T-cell (primary cell): ENCODE measurements at regions not wholly inside any gene's neighbourhood (a gene's known extent, or its start where the extent isn't known, plus 50 kb on each side); places are given as distances from the start of the nearest gene placed in this dataset.

Experiments
- ATAC-seq, 4 experiments: fragments of 200-7000 bp in 3 of 4; fragments of 150-1000 bp in 1 of 4; cut with Tn5 transposase; replicated peaks in 1 of 4; 1 replicate in 3 of 4; 2 replicates in 1 of 4; pipeline ENCODE4 v1.10.0; 2021; ENCODE audit warnings: moderate library complexity in 3 of 4, mild to moderate bottlenecking in 2 of 4, moderate number of reproducible peaks in 1 of 4
- CTCF ChIA-PET, 2 donors: fragments of 300-600 bp; sonication (Branson Sonifier 250); formaldehyde crosslinking; loops; one replicate each; lab custom pipeline; 2022; ENCODE audit warnings: antibody characterized with exemption in 2 of 2; lab: Charles Lee
- POLR2A ChIA-PET, 2 donors: fragments of 300-600 bp; sonication (Branson Sonifier 250); formaldehyde crosslinking; loops; one replicate each; lab custom pipeline; 2022; ENCODE audit warnings: antibody characterized with exemption in 2 of 2; lab: Charles Lee
- DNase-seq, 35 experiments: peaks; one replicate each; pipeline versions ENCODE4 v3.0.0 to v3.0.0-alpha.2; 2013 to 2023
- H3K27ac ChIP-seq: one replicate; pipeline ENCODE4 v1.5.1; 2013; ENCODE audit warnings: low read length
- H3K27me3 ChIP-seq, 2 experiments: replicated peaks in 1 of 2; 1 replicate in 1 of 2; 2 replicates in 1 of 2; pipeline versions ENCODE4 v1.6.1 to v1.7.0; 2013; ENCODE audit warnings: low read length in 1 of 2, mixed read lengths in 1 of 2; ENCODE audit not compliant: control insufficient read depth in 2 of 2, insufficient read depth in 2 of 2; ENCODE audit errors: extremely low read depth in 1 of 2
- H3K36me3 ChIP-seq, 2 donors: 1 replicate in 1 of 2; 2 replicates in 1 of 2; pipeline versions ENCODE4 v1.6.1 to v1.7.0; 2013; ENCODE audit warnings: low read length in 1 of 2; ENCODE audit not compliant: control insufficient read depth in 2 of 2, insufficient read depth in 1 of 2; ENCODE audit errors: extremely low read depth in 1 of 2
- H3K4me1 ChIP-seq, 2 experiments: 1 replicate in 1 of 2; 2 replicates in 1 of 2; pipeline versions ENCODE4 v1.6.1 to v1.7.0; 2013; ENCODE audit warnings: low read length in 2 of 2, mixed read lengths in 1 of 2; ENCODE audit not compliant: insufficient read depth in 2 of 2, control insufficient read depth in 1 of 2; ENCODE audit errors: extremely low read depth in 1 of 2
- H3K4me3 ChIP-seq, 2 donors: 1 replicate in 1 of 2; 2 replicates in 1 of 2; pipeline versions ENCODE4 v1.5.1 to v1.7.0; 2013; ENCODE audit warnings: mild to moderate bottlenecking in 2 of 2, low read length in 1 of 2, moderate library complexity in 1 of 2; ENCODE audit not compliant: control insufficient read depth in 1 of 2; ENCODE audit errors: extremely low read depth in 1 of 2
- H3K9me3 ChIP-seq: 2 replicates; pipeline ENCODE4 v1.7.0; 2013
- H3K27ac Mint-ChIP-seq, 2 donors: one replicate each; pipeline ENCODE4 v1.8.0; 2020 to 2021; ENCODE audit warnings: mild to moderate bottlenecking in 2 of 2, mixed read lengths in 2 of 2
- H3K27me3 Mint-ChIP-seq, 2 donors: one replicate each; pipeline ENCODE4 v1.8.0; 2021 to 2022; ENCODE audit warnings: mixed read lengths in 2 of 2
- H3K36me3 Mint-ChIP-seq: one replicate; pipeline ENCODE4 v1.8.0; 2021; ENCODE audit warnings: mixed read lengths
- H3K4me1 Mint-ChIP-seq, 3 donors: one replicate each; pipeline ENCODE4 v1.8.0; 2020 to 2022; ENCODE audit warnings: mixed read lengths in 3 of 3, mild to moderate bottlenecking in 1 of 3
- H3K4me3 Mint-ChIP-seq, 3 donors: one replicate each; pipeline ENCODE4 v1.8.0; 2020 to 2022; ENCODE audit warnings: mild to moderate bottlenecking in 3 of 3, mixed read lengths in 3 of 3, moderate library complexity in 3 of 3
- H3K9me3 Mint-ChIP-seq, 3 donors: one replicate each; pipeline ENCODE4 v1.8.0; 2020 to 2022; ENCODE audit warnings: mixed read lengths in 3 of 3
- WGBS: methylation state at CpG from one replicate; pipeline ENCODE4 v1.1.5; 2013; ENCODE audit warnings: missing lambda C conversion rate; ENCODE audit not compliant: insufficient coverage; 5-methylcytosine and 5-hydroxymethylcytosine counted together

DNA sequence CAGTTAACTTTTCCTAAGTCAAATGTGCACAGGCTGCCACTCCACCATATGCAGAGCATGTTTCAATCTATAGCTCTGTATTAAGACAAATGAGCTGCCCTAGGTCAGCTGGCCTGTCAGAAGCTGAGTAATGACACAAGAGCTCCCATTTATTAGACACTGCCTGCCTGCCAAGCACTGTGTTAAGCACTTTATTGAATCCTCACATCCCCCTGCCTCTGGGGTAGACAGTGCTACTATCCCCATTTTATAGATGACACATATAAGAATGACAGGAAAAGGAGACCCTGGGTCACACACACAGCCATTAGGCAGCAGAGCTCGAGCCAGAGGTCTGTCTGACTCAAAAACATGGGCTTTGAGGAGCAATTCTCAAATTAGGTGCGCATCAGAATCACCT, 179.8 kb upstream of the PDE1C start:
- Histone ChIP-seq H3K9me3 (no peaks in the 10 kb centered on the region), H3K4me1 (no peaks in the 10 kb centered on the region), H3K27ac (no peak overlapping the region), H3K27me3 (no peaks in the 10 kb centered on the region), H3K36me3 (no peaks in the 10 kb centered on the region), H3K4me3 (no peak overlapping the region)
- Mint-ChIP-seq H3K4me1 (no peaks in the 10 kb centered on the region), H3K36me3 (no peaks in the 10 kb centered on the region), H3K27me3 (peaks cover 0 to 6% of the 10 kb centered on the region in 2 donors), H3K9me3 (no peaks in the 10 kb centered on the region), H3K27ac (no peak overlapping the region), H3K4me3 (no peak overlapping the region)
- DNase-seq (no peak), ATAC-seq (no peak)
- CTCF ChIA-PET, result no interaction called here
- WGBS, result 50% methylated on average over 1 of the region's 2 CpGs
- POLR2A ChIA-PET, result no interaction called here

DNA sequence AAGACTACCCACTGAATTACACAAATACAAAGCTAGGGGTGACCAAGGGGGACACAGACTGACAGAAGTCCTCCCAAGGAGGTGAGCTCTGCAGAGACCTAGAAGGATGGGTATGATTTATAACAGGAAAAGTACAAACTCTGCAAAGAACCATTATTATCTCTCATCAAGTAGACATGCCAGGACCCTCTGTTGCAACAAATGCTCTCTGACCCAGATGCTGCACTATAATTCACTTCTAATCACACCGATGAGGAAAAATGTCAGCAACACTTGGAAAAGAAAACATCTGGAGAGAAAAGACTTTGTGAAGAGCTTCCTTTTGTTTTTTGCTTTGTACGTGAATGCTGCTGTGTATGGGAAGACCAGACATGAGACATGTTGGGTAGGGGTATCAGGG, 178.3 kb upstream of the PDE1C start:
- no peaks in the 10 kb centered on the region for H3K4me1 ChIP-seq
- H3K9me3 ChIP-seq, result no peaks in the 10 kb centered on the region
- DNase-seq, result no peak
- H3K27ac ChIP-seq, result no peak overlapping the region
- no peaks in the 10 kb centered on the region for H3K4me1 Mint-ChIP-seq
- H3K36me3 ChIP-seq, result no peaks in the 10 kb centered on the region
- H3K27ac Mint-ChIP-seq, result no peak overlapping the region
- no peak overlapping the region for H3K4me3 Mint-ChIP-seq
- H3K36me3 Mint-ChIP-seq, result no peaks in the 10 kb centered on the region
- no peaks in the 10 kb centered on the region for H3K9me3 Mint-ChIP-seq
- POLR2A ChIA-PET, result no interaction called here
- ATAC-seq, result no peak
- H3K4me3 ChIP-seq, result no peak overlapping the region
- H3K27me3 ChIP-seq, result no peaks in the 10 kb centered on the region
- WGBS, result 70% methylated on average over 2 of the region's 2 CpGs
- H3K27me3 Mint-ChIP-seq, result peaks cover 0 to 6% of the 10 kb centered on the region in 2 donors
- CTCF ChIA-PET, result no interaction called here

DNA sequence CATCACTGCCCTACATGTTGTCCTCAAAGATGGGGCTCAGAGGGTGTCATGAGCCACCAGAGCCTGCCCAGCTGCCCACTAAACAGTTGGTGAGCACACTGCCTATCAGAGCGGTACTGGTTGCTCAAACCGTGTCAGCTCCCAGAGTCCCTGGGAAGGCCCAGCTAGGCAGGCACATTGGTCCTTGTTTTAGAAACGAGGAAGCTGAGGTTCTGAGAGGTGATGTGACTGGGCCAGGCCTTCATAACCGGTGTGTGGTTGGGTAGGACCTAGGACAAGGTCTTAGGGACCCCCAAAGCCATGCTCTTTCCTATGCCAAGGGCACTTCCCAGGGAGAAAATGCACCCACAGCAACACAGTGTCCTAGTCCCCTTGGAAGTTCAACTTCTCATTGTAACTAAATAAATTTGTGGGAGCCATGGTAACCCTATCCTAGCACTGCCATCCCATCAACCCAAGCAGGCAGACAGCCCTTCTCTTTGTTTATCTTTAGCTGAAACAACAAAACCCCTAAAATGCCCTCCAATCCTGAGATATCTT, 174.7 kb upstream of the PDE1C start:
- no peak overlapping the region for H3K4me3 ChIP-seq
- no peaks in the 10 kb centered on the region for H3K36me3 ChIP-seq
- H3K27me3 ChIP-seq, result no peaks in the 10 kb centered on the region
- no peak overlapping the region for H3K27ac Mint-ChIP-seq
- WGBS, result 68% methylated on average over 3 of the region's 4 CpGs
- H3K4me3 Mint-ChIP-seq, result no peak overlapping the region
- no peaks in the 10 kb centered on the region for H3K9me3 ChIP-seq
- no peaks in the 10 kb centered on the region for H3K9me3 Mint-ChIP-seq
- no peaks in the 10 kb centered on the region for H3K27me3 Mint-ChIP-seq
- H3K4me1 ChIP-seq, result no peaks in the 10 kb centered on the region
- ChIA-PET POLR2A (no interaction called here), CTCF (no interaction called here)
- DNase-seq (no peak), ATAC-seq (no peak)
- H3K36me3 Mint-ChIP-seq, result no peaks in the 10 kb centered on the region
- no peaks in the 10 kb centered on the region for H3K4me1 Mint-ChIP-seq
- H3K27ac ChIP-seq, result no peak overlapping the region

DNA sequence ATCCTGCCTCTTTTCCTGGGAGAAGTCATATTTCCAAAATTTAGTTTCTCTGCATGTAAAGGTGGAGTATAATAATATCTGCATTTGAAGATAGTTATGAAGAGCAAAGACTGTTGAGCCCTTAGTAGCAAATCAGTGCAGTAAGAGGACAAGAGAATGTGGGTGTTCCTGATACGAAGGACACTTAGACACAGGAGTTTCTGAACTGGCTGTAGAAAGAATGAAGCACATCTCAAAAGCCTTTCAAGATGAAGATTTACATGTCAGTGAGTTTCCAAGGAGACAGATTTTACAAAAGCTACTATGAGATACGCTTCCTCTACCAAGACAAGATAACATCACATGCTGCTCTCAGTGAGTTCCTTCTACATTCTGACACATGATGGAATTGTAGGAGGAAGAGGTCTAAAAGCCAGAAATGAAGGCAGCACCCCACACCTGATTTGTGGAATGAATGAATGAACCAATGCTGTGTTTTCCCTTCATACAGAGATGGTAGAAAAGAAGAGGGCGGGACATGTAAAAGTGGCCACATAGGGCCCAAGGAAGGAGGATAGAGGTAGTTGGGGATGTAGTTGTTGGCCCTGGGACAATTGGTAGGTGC, 173.6 kb upstream of the PDE1C start:
- no peak for DNase-seq
- Histone ChIP-seq H3K27me3 (no peaks in the 10 kb centered on the region), H3K27ac (no peak overlapping the region), H3K36me3 (no peaks in the 10 kb centered on the region), H3K4me3 (no peak overlapping the region), H3K9me3 (no peaks in the 10 kb centered on the region), H3K4me1 (no peaks in the 10 kb centered on the region)
- POLR2A ChIA-PET, result no interaction called here
- WGBS, result no CpG with 5 or more reads among the region's 3 CpGs
- H3K27ac Mint-ChIP-seq, result no peak overlapping the region
- CTCF ChIA-PET, result no interaction called here
- no peak overlapping the region for H3K4me3 Mint-ChIP-seq
- no peaks in the 10 kb centered on the region for H3K4me1 Mint-ChIP-seq
- H3K9me3 Mint-ChIP-seq, result no peaks in the 10 kb centered on the region
- no peaks in the 10 kb centered on the region for H3K27me3 Mint-ChIP-seq
- no peak for ATAC-seq
- no peaks in the 10 kb centered on the region for H3K36me3 Mint-ChIP-seq

DNA sequence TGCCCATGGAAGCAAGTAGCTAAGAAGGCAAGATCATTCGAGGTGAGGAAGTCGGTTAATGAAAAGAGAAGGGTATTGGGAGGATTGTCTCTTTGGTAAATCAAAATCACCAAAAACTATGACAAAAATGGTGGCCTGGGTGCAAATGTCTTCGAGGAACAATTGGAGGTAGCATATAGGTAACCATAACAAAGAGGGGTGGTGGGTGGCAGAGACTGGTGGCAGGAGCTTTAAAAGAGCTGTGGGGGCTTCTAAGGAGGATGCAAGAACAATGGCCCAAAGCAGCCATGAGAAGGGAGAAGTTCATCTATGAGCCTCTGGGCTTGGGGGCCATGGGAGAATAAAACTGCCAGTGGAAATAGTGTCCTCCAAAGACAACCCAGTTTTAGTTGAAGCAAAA, 172.2 kb upstream of the PDE1C start:
- H3K4me3 ChIP-seq, result no peak overlapping the region
- no peaks in the 10 kb centered on the region for H3K4me1 Mint-ChIP-seq
- no peaks in the 10 kb centered on the region for H3K27me3 Mint-ChIP-seq
- 43% methylated on average over 2 of the region's 3 CpGs for WGBS
- CTCF ChIA-PET, result interaction anchor here in 1 of 2 donors (0.7 kb wide), 1 partner anchor 242 kb away, joined by 3 read pairs; no protein-coding TSS in a partner anchor
- no peaks in the 10 kb centered on the region for H3K36me3 ChIP-seq
- H3K27me3 ChIP-seq, result no peaks in the 10 kb centered on the region
- no peaks in the 10 kb centered on the region for H3K36me3 Mint-ChIP-seq
- H3K4me1 ChIP-seq, result no peaks in the 10 kb centered on the region
- POLR2A ChIA-PET, result no interaction called here
- H3K9me3 Mint-ChIP-seq, result no peaks in the 10 kb centered on the region
- H3K4me3 Mint-ChIP-seq, result no peak overlapping the region
- no peak for DNase-seq
- no peaks in the 10 kb centered on the region for H3K9me3 ChIP-seq
- ATAC-seq, result no peak
- H3K27ac ChIP-seq, result no peak overlapping the region
- no peak overlapping the region for H3K27ac Mint-ChIP-seq

DNA sequence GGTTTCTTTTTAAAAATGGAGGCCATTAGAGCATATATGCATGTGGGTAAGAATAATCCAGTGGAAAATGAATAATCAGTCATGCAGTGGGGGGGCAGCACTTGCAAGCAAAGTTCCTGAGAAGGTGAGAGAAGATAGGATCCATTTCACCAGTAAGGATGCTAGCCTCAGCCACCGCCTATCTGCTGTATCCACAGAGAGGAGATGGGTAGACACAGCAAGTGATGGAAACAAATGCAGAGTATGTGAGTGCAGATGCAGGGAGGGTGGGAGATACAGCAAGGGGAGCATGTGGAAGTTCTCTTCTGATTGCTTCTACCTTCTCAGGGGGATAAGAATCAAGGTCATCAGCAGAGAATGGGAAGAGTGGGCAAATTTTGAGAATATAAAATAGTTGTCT, 171.4 kb upstream of the PDE1C start:
- H3K9me3 ChIP-seq, result no peaks in the 10 kb centered on the region
- no peaks in the 10 kb centered on the region for H3K4me1 Mint-ChIP-seq
- no peak overlapping the region for H3K27ac ChIP-seq
- H3K36me3 Mint-ChIP-seq, result no peaks in the 10 kb centered on the region
- H3K4me1 ChIP-seq, result no peaks in the 10 kb centered on the region
- no peak for ATAC-seq
- no peak overlapping the region for H3K4me3 ChIP-seq
- ChIA-PET POLR2A (no interaction called here), CTCF (interaction anchor here in 1 of 2 donors (0.7 kb wide), 1 partner anchor 241 kb away, joined by 3 read pairs; no protein-coding TSS in a partner anchor)
- no peak overlapping the region for H3K27ac Mint-ChIP-seq
- no peaks in the 10 kb centered on the region for H3K27me3 Mint-ChIP-seq
- 100% methylated on average over 1 of the region's 1 CpG for WGBS
- H3K9me3 Mint-ChIP-seq, result no peaks in the 10 kb centered on the region
- no peak for DNase-seq
- H3K36me3 ChIP-seq, result no peaks in the 10 kb centered on the region
- no peaks in the 10 kb centered on the region for H3K27me3 ChIP-seq
- H3K4me3 Mint-ChIP-seq, result no peak overlapping the region

- no peak overlapping the region for H3K4me3 ChIP-seq
- ATAC-seq, result no peak
- H3K36me3 ChIP-seq, result no peaks in the 10 kb centered on the region
- ChIA-PET POLR2A (no interaction called here), CTCF (no interaction called here)
- no CpG with 5 or more reads among the region's 1 CpG for WGBS
- Mint-ChIP-seq H3K36me3 (no peaks in the 10 kb centered on the region), H3K9me3 (peaks cover 4 to 10% (median 5%) of the 10 kb centered on the region in 3 donors), H3K4me1 (no peaks in the 10 kb centered on the region), H3K4me3 (no peak overlapping the region), H3K27ac (no peak overlapping the region), H3K27me3 (no peaks in the 10 kb centered on the region)
- no peaks in the 10 kb centered on the region for H3K4me1 ChIP-seq
- H3K27me3 ChIP-seq, result no peaks in the 10 kb centered on the region
- no peaks in the 10 kb centered on the region for H3K9me3 ChIP-seq
- H3K27ac ChIP-seq, result no peak overlapping the region
- DNase-seq, result no peak
These were observed 169.6 kb upstream of the PDE1C start for GRCh38 chr7:32239764-32240163.
